Glomerular visceral epithelial cell (primary cell): ENCODE measurements at regions not wholly inside any gene's neighbourhood (a gene's known extent, or its start where the extent isn't known, plus 50 kb on each side); places are given as distances from the start of the nearest gene placed in this dataset.
"Not testable (repeated sequence)": the region's sequence is repeated elsewhere in the genome, so short reads cannot be mapped to it uniquely, and the experiment has no call there.

Source experiments
- DNase-seq: peaks from one replicate; pipeline ENCODE4 v3.0.0-alpha.2; 2016; ENCODE audit errors: extremely low spot score

DNA sequence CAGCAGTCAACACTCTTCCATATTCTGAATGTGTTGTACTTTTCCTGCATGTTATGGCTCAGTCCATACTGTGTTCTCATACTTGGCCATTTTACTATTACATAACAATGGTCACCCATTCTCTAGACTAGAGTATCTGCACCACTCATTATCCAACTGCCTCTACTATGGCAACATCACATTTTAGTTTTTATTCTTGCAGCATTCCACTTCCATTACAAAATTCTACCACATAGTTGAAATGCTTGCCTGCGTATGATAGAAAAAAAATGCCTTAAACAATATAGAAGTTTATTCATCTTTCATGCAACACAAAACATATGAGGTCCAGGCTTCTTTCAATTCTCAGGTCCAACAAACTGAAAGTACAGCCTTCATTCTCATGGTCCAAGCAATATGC is 128.0 kb downstream of the TENT5A start:
- DNase-seq, result no peak

DNA sequence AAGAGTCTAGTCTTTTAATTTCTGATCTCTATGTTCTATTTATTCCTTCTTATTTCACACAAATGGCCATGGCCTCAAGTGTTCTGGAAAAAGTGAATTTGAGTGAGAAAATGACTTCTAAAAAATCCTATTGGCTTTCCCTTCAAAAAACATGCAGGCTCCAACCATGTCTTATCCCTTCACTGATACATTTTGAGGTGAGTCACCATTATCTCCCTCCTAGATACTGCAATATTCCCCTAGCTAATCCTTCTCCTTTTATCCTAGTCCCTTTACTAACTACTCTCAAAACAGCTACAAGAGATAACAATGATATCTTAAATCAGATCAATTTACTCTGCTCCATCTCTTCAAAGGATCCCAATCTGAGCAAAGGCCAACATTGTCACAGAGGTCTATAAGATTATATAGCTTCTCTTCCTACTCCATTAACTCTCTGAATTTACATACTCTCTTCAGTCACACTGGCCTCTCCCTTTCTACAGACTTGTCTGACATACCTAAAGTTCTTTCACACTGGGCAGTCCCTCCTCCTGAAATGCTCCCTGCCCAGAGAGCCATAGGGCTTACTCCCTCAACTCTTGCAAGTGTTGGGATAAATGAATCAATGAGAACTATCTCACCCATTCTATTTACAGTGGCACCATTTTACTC is 129.2 kb downstream of the TENT5A start:
- no peak for DNase-seq

DNA sequence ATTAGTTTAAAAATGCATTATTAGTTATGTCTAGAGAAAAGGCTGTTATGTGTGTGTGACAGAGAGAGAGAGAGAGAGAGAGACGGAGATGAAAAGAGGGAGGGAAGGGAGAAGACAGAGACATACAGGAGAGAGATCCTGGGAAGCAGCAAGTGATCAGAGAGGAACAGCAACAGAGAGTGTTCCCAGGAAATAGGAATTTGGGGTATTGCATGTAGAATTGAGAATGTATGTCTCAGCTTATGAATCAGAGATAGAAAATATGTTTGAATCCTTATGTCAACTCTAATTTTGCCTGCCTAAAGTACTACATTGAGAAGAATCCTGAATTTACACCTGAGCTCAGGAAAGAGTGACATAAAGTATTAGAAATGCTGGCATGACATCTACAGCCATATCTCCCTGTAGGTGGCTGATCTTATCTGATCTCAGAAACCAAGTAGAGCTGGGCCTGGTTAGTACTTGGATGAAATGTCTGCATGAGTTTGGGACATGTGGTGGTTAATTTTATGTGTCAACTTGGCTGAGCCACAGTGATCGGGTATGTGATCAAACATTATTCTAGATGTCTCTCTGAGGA is 130.6 kb downstream of the TENT5A start:
- DNase-seq, result no peak

DNA sequence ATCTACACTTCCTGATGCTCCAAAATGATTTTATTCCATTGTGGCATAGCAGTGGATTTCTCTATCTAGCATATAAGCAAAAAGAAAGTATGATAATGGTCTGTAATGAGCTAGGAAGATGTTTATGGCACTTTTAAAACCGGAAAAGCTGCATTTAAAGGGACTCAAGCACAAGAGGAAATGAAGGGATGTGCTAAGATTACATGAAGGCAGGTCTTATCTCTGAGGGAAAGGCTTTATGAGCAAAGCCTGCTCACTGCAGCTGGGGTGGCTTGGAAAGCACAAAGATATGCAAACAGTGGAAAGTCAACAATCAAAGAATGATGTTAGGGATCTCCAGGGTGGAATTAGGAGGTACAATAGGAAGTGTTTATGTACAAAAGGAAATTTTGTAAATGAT is 138.2 kb downstream of the TENT5A start:
- DNase-seq, result no peak

DNA sequence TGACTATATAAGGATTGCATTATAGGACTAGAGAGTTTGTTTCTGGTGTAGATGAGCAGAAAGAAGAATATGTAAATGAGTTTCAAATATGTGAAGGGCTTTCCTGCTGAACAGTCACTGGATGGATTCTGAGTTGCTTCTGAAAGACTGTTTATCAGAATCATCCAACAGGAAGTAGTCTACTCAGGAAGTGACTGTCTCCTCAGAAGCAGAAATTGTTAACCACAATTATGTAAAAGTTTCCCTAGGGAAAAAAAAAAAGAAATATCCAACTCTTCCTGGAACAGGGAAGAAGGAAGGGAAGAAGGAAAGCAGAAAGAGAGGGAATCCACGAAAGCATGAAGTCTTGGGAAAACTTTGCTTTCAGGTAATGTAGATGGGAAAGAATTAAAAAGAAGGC is 138.9 kb downstream of the TENT5A start:
- DNase-seq, result peak; percentile 50

DNA sequence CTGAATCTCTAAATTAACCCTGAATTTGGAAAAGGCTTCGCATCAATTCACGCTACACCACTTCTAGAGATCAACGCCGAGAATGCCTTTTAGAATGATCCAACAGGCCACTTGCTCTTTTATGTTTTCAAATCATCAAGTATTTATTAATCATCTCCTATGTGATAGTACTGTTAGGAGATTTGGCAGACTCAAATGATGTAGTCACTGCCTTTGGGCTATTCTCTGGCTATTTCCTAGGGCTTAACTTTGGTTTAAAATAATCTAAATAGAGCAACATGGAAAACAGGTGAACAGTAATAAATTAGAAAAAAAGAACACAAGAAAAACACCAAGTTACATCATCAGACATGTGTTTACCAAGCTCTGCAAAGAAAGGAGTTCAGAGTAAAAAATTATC is 140.3 kb downstream of the TENT5A start:
- DNase-seq, result no peak

DNA sequence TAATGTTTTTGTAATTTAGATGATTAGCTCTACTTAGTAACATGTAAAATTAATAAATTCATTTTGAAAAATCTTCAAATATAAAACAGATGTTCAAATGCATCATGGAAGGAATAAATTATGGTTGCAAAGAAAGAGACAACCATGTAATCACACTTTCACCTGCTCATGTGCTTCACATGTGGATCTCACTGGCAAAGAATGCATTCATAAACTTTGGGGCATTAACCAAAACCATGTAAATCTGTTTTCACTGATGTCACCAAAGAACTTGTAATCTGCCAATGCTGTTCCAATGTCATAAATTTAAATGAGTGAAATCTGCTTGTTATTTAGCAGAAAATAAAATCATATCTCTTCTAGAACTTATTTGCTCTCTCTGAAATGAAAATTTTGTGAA is 142.7 kb downstream of the TENT5A start:
- no peak for DNase-seq

DNA sequence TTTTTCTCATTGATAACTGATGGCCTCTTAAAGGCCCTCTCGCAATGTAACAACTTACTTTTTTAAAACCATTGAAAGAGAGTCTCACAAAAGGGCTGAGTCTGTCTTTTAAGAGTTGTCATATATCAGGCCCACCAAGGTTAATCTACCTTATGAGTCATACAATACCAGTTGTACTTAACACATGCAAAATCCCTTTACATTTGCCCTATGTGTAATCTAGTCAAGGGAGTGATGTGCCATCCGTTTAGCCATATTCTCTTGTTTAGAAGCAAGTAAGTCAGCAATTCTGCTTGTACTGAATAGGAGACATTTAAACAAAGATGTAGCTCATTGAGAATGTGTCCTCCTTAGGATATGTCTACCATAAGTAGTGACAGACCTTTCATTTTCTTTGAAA is 143.7 kb downstream of the TENT5A start:
- no peak for DNase-seq

DNA sequence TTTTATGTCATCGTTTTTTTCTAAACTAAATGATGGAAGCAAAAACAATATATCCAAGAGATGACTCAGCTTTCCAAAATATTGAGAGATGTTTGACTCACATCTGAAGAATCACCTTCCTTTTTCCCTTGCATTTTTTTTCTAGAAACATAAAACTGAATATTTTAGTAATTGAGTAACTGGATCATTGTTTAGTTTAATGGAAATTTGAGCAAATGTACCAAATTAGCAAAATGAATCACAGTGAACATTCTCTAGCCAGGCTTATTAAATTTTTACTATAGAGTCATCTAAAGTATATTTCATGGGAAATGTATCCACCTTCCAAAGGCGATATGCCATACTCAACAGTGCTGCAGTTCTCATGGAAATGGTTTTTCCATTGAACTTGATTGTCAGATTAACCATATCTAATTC is 145.5 kb downstream of the TENT5A start:
- no peak for DNase-seq

DNA sequence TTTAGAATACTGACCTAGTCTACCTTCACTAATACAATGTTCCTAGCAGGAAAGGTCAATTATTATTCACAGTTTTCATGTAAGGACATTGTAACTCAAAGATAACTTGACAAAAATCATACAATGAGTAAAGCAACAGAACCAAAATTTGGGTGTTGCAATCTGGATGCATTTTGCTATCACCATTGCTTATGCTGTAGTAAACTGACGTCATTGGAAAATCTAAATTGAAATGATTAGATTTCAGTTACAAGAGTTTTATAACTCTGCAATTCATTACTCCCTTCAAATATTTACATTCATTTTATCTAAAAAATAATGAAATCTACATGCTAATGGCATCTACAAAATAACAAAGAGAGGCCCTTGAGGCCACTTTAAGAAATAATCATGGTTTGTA is 147.0 kb downstream of the TENT5A start:
- no peak for DNase-seq

DNA sequence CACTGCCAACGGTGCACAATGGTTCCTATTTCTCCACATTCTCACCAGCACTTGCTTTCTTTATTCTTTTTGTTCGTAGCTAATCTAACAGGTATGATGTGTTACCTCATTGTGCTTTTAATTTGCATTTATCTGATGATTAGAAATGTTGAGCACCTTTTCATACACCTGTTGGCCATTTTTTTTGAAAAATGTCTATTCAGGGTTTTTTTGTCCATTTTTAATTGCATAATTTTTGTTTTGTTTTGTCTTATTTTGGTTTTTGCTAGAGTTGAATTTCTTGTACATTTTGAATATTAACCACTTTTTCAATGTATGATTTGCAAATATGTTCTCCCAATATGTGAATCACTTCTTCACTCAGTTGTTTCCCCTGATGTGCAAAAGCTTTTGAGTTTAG is 150.6 kb downstream of the TENT5A start:
- no peak for DNase-seq

DNA sequence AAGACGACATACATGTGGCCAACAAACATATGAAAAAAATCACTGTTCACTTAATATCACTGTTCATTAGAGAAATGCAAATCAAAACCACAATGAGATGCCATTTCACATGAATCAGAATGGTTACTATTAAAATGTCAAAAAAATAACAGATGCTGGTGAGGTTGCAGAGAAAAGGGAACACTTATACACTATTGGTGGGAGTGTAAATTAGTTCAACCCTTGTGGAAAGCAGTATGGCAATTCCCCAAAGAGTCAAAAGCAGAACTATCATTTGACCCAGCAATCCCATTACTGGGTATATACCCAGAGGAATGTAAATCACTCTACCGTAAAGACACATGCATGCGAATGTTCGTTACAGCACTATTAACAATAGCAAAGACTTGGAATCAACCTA is 152.0 kb downstream of the TENT5A start:
- DNase-seq, result not testable (repeated sequence)

DNA sequence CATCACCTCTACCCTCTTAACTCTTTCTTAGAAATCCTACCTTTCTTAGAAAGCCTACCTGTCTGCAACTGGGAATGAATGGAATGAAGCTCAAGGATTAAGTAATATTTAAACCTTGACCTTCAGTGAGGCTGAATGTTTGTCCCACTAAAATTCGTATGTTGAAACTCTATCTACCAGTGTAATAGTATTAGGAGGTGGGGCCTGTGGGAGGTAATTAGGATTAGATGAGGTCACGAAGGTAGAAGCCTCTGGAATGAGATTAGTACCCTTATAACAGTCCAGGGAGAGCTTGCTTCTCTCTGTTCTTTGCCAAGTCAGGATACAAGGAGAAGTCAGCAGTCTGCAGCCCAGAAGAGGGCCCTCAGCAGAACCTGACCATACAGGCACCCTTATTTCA is 158.0 kb downstream of the TENT5A start:
- DNase-seq, result no peak

DNA sequence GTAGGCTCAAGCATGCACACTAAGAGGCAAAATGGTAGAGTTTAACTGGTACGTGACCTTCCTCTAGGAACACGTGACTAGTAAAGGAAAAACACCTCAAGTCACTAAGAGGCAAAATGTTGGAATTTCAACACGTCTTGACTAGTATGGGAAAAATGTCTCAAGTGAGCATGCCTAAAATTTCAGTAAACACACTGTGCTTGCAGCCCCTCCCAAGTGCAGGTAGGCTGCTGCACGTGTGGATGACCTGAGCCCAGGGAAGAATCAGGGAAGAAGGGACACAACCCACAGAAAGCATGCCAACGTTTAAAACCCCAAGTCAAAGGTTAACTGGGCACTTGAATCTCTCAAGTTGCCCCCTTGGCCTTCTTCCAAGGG is 162.2 kb downstream of the TENT5A start:
- no peak for DNase-seq

DNA sequence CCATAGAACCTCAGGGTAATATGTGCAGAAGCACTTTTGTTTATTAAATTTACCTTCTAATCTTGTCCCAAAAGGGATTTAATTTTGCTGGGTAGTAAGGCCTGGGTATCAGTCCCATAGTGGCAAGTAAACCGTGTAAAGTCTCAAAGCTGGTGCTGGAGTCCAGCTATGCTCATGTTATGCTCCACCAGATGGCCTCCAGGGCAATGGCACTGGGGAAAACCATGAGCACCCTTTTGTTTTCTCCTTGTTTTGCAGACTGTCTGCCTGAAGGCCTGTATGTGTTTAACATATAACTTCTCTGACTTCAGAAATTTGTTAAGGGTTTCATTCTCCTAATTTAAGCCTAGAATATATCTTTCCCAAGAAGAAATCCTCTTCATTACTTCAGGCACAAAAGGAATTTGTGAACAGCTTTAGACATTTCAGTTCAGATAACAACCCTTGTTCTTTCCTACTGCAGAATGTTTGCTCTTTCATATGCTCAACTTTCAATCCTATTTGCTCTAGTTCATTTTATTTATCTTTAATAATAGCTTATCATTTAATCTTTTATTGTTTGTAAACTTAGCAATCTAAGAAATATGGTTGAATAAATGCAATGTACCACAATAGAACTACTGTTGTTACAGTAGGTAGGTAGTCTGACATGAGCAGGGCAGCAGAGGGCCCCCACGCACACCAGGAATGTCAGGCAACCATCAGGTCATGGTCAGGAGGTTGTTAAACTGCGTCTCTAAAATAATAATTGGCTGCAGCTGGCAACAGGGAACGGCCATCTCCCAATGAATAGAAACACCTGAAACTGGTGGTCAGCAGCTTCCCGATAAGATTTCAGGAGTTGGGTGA is 162.8 kb downstream of the TENT5A start:
- DNase-seq, result no peak

DNA sequence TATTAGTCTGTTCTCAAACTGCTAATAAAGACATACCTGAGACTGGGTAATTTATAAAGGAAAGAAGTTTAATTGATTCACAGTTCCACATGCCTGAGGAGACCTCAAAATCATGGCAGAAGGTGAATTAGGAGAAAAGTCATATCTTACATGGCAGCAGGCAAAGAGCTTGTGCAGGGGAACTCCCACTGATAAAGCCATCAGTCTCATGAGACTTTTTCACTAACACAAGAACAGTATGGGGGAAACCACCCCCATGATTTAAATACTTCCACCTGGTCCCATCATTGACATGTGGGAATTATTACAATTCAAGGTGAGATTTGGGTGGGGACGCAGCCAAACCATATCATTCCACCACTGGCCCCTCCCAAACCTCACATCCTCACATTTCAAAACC is 166.8 kb downstream of the TENT5A start:
- not testable (repeated sequence) for DNase-seq

DNA sequence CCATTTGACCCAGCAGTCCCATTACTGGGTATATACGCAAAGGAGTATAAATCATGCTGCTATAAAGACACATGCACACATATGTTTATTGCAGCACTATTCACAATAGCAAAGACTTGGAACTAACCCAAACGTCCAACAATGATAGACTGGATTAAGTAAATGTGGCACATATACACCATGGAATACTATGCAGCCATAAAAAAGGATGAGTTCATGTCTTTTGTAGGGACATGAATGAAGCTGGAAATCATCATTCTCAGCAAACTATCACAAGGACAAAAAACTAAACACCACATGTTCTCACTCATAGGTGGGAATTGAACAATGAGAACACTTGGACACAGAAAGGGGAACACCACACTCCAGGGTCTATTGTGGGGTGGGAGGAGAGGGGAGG is 168.3 kb downstream of the TENT5A start:
- DNase-seq, result not testable (repeated sequence)

DNA sequence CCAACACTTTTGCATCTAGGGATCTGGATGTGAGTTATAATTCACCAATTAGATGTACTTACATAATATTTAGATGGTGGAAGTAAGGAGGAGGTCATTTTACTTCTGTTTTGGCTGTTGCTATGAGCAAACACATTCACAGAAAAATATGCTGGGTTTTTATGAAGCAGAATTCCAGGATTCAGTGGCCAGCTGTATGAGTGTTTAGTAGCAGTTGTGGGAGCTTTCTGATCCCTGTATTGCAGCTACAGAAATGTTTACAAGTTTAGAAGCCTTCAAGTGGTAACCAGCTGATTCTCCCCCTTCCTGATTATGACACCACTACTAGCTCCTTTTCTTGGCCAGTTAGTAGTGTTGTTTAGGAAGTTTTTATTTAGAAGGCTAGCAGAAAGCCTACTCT is 177.0 kb downstream of the TENT5A start:
- DNase-seq, result no peak

DNA sequence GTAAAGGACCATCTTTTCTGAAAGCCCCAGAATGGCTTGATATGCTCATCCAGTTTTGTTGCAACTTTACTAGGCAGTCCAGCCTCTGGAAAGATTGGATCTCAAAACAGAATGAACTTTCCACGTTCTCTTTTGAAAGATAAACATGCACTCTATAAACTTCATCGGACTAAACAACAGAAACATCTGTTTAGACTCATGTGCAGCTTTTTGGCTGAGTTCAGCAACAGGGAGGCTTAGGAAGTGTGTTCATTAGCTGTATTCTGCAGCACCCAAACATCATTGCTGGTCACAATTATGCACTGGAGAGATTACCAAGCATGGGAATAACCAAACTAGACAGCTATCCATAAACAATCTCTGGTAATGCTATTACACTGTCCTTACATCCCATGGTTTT is 180.5 kb downstream of the TENT5A start:
- no peak for DNase-seq

DNA sequence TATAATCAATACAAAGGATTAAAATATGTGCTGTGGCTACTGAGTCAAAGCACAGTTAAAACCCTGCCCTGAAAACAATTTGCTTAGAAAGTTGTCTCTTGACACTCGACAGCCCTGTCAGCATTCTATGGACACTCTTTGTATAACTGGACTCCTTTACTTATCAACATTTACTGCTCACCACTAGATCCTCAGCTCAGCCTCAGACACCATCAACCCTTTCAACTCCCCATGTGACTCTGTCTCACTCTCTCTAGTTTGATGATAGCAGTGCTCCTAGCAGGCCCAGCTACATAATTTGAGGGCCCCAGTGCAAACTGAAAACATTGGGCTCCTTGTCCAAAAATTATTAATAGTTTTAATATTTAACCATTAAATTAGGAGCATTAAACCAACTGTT is 181.8 kb downstream of the TENT5A start:
- DNase-seq, result no peak

DNA sequence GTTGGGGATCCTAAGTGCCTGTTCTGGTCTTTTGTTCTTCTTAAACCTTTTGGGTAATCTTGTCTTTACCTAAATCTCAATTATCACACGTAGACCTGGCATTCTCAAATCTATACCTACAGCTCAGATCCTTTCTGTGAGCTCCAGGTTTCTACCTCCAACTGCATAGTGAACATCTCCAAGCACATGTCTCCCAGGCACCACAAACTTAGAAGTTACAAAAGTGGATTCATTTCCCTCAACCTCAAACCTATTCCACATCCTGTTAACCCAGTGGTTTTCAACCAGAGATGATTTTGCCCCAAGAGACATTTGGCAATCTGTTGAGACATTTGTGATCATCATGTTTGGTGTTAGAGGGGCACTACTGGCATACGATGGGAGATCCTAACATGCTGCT is 183.5 kb downstream of the TENT5A start:
- no peak for DNase-seq

DNA sequence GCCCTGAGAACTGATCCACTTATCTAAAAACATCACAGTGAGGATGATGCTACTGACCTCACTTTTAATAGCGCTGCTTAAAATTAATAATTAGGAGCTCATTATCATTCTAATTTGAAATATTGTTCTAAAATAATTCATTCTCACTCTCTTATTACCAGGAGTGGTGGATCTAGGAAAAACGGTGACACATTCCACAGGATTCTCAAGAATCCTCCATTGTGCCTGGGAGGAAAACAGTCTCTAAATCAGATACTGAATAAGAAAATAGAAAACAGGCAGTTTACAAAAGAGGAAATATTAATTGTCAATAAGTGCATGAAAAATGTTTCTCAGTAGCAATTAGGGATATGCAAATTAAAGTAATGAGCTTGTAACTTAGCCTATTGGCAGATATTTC is 187.4 kb downstream of the TENT5A start:
- DNase-seq, result no peak

DNA sequence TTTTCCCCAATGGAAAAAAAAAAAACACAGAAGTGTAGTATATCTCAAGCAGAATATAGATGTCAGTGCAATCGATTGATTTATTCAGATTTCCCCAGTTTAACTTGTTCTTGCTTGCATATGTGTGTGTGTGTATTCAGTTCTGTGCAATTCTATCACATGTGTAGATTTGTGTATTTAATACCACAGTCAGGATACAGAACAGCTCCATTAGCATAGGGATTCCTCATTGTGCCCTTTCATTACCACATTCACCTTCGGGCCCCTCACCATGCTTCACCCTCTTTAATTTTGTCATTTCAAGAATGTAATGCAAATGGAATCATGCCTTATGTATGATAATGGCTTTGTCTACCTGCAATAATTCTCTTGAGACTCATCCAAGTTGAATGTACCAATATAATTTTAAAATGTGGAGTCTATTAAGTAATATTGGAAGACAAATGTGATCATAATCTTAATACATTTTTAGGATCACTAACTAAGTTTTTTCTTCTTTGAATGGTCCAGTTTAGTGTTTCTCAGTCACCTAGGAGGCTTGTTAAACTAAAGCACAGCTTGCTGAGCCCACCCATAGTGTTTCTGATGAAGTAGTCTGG is 187.9 kb downstream of the TENT5A start:
- DNase-seq, result no peak
